IMR-90 (cell line): ENCODE measurements at regions not wholly inside any gene's neighbourhood (a gene's known extent, or its start where the extent isn't known, plus 50 kb on each side); places are given as distances from the start of the nearest gene placed in this dataset.
"Not testable (repeated sequence)": the region's sequence is repeated elsewhere in the genome, so short reads cannot be mapped to it uniquely, and the experiment has no call there.

ENCODE experiments used
- ATAC-seq: fragments of 200-7000 bp; cut with Tn5 transposase; 2 replicates; pipeline ENCODE4 v1.9.1; 2020; ENCODE audit warnings: low read depth, mild to moderate bottlenecking, moderate library complexity
- BruUV-seq: library from RNA; stranded (reverse); fragments of 400-500 nt; replicated peaks from 2 replicates; lab custom pipeline; 2021; lab: Mats Ljungman, UMichigan
- CTCF ChIA-PET: fragments of 300-600 bp; formaldehyde crosslinking; extraction: SDS; loops from one replicate; lab custom pipeline; 2021; ENCODE audit warnings: antibody characterized with exemption; lab: Yijun Ruan, JAX
- POLR2A ChIA-PET: fragments of 300-600 bp; sonication (Branson Sonifier 250); formaldehyde crosslinking; loops from one replicate; lab custom pipeline; 2022; ENCODE audit warnings: antibody characterized with exemption; ENCODE audit not compliant: unreplicated experiment; lab: Charles Lee
- DNase-seq: peaks from one replicate; pipeline ENCODE4 v3.0.0; 2013
- H2AFZ ChIP-seq: replicated peaks from 2 replicates; pipeline ENCODE3; 2013; ENCODE audit warnings: low read length, mild to moderate bottlenecking; ENCODE audit not compliant: poor library complexity
- H2AK5ac ChIP-seq: 2 replicates; pipeline ENCODE4 v1.6.1; 2013; ENCODE audit warnings: low read depth, low read length, inconsistent platforms
- H2AK9ac ChIP-seq: replicated peaks from 2 replicates; pipeline ENCODE3; 2013; ENCODE audit warnings: mild to moderate bottlenecking, low read depth, low read length, moderate library complexity; ENCODE audit not compliant: poor library complexity
- H2BK120ac ChIP-seq: 2 replicates; pipeline ENCODE4 v1.6.1; 2013; ENCODE audit warnings: low read depth, low read length, inconsistent platforms
- H2BK15ac ChIP-seq: 3 replicates; pipeline ENCODE4 v1.6.1; 2013; ENCODE audit warnings: low read depth, low read length, inconsistent platforms
- H2BK20ac ChIP-seq: 2 replicates; pipeline ENCODE4 v1.6.1; 2013; ENCODE audit warnings: low read depth, mild to moderate bottlenecking, inconsistent platforms, low read length, moderate library complexity
- H2BK5ac ChIP-seq: 2 replicates; pipeline ENCODE4 v1.6.1; 2013; ENCODE audit warnings: mild to moderate bottlenecking, low read depth, low read length, inconsistent platforms; ENCODE audit not compliant: poor library complexity, severe bottlenecking
- H3K14ac ChIP-seq: replicated peaks from 2 replicates; pipeline ENCODE4 v1.6.1; 2013; ENCODE audit warnings: low read depth, low read length, inconsistent platforms
- H3K18ac ChIP-seq: 2 replicates; pipeline ENCODE4 v1.6.1; 2013; ENCODE audit warnings: low read depth, low read length, control low read depth
- H3K23ac ChIP-seq: 2 replicates; pipeline ENCODE4 v1.6.1; 2013; ENCODE audit warnings: low read depth, low read length, inconsistent platforms
- H3K27ac ChIP-seq: 2 replicates; pipeline ENCODE4 v1.5.1; 2013; ENCODE audit warnings: mild to moderate bottlenecking, control low read depth, low read length; ENCODE audit not compliant: insufficient read depth
- H3K27me3 ChIP-seq: 2 replicates; pipeline ENCODE4 v1.6.1; 2013; ENCODE audit warnings: low read length; ENCODE audit not compliant: control insufficient read depth, insufficient read depth
- H3K36me3 ChIP-seq: 2 replicates; pipeline ENCODE4 v1.6.1; 2013; ENCODE audit warnings: low read length, mixed read lengths; ENCODE audit not compliant: control insufficient read depth, insufficient read depth
- H3K4ac ChIP-seq: 2 replicates; pipeline ENCODE4 v1.6.1; 2013; ENCODE audit warnings: low read depth, low read length, inconsistent platforms
- H3K4me1 ChIP-seq: 2 replicates; pipeline ENCODE4 v1.6.1; 2013; ENCODE audit warnings: low read length, mixed read lengths; ENCODE audit not compliant: control insufficient read depth, insufficient read depth
- H3K4me2 ChIP-seq: 2 replicates; pipeline ENCODE4 v1.6.1; 2013; ENCODE audit warnings: low read depth, mild to moderate bottlenecking, control low read depth, low read length, moderate library complexity
- H3K4me3 ChIP-seq: 2 replicates; pipeline ENCODE4 v1.5.1; 2013; ENCODE audit warnings: low read depth, mild to moderate bottlenecking, control low read depth, low read length, moderate library complexity; ENCODE audit not compliant: insufficient read depth
- H3K56ac ChIP-seq: 2 replicates; pipeline ENCODE4 v1.6.1; 2013; ENCODE audit warnings: low read length, inconsistent platforms; ENCODE audit not compliant: insufficient read depth; ENCODE audit errors: extremely low read depth
- H3K79me1 ChIP-seq, 2 experiments: 2 replicates each; pipeline ENCODE4 v1.6.1; 2013; ENCODE audit warnings: low read length in 2 of 2, inconsistent platforms in 1 of 2, low read depth in 1 of 2
- H3K9ac ChIP-seq: 2 replicates; pipeline ENCODE4 v1.6.1; 2013; ENCODE audit warnings: low read depth, low read length, control low read depth
- H3K9me1 ChIP-seq: 2 replicates; pipeline ENCODE4 v1.6.1; 2013; ENCODE audit warnings: low read length, inconsistent platforms; ENCODE audit not compliant: insufficient read depth
- H3K9me3 ChIP-seq: 2 replicates; pipeline ENCODE4 v1.6.1; 2013; ENCODE audit warnings: low read length; ENCODE audit not compliant: control insufficient read depth, insufficient read depth
- H4K20me1 ChIP-seq: 2 replicates; pipeline ENCODE4 v1.6.1; 2013; ENCODE audit warnings: low read length, inconsistent platforms; ENCODE audit not compliant: insufficient read depth
- H4K5ac ChIP-seq: 2 replicates; pipeline ENCODE4 v1.6.1; 2013; ENCODE audit warnings: mild to moderate bottlenecking, low read depth, low read length, control low read depth
- H4K8ac ChIP-seq, 2 experiments: 2 replicates each; pipeline ENCODE4 v1.6.1; 2013; ENCODE audit warnings: low read depth in 2 of 2, low read length in 2 of 2, control low read depth in 1 of 2, inconsistent platforms in 1 of 2
- H4K91ac ChIP-seq: 2 replicates; pipeline ENCODE4 v1.6.1; 2013; ENCODE audit warnings: low read depth, low read length, inconsistent platforms; ENCODE audit not compliant: insufficient read depth
- WGBS, 2 experiments: methylation state at CpG; one replicate each; pipeline versions ENCODE4 v1.1.5 to v1.1.7; 2013; ENCODE audit warnings: missing lambda C conversion rate in 2 of 2; ENCODE audit not compliant: insufficient read length in 1 of 2; ENCODE audit errors: extremely low coverage in 2 of 2; 5-methylcytosine and 5-hydroxymethylcytosine counted together
- dilution Hi-C: fragments of 300-500 bp; cut with HindIII; formaldehyde crosslinking; loops from one replicate; pipeline ENCODE4 v1.14.3; 2018; ENCODE audit warnings: low sequenced_read_pairs; ENCODE audit not compliant: unreplicated experiment
- in situ Hi-C: fragments of 300-500 bp; cut with MboI; formaldehyde crosslinking; loops from 3 replicates; pipeline ENCODE4 v1.14.3; 2019; ENCODE audit warnings: low sequenced_read_pairs, inconsistent platforms, mixed read lengths
- intact Hi-C: fragments of 100-400 bp; cut with micrococcal nuclease; formaldehyde crosslinking; loops from 2 replicates; pipeline ENCODE4 v1.10.0; 2022

- H2AK5ac ChIP-seq, H3K23ac ChIP-seq, POLR2A ChIA-PET, H3K18ac ChIP-seq, H3K9ac ChIP-seq, H3K4me2 ChIP-seq, H4K5ac ChIP-seq, H3K14ac ChIP-seq, DNase-seq, ATAC-seq, H2BK15ac ChIP-seq, H2BK5ac ChIP-seq, H4K8ac ChIP-seq, H3K4me3 ChIP-seq, in situ Hi-C loops, H3K27me3 ChIP-seq, BruUV-seq, dilution Hi-C loops, H2AK9ac ChIP-seq, H4K20me1 ChIP-seq, H2BK120ac ChIP-seq, H4K91ac ChIP-seq, H3K36me3 ChIP-seq, H2AFZ ChIP-seq, H3K4ac ChIP-seq, H3K56ac ChIP-seq, intact Hi-C loops, H3K9me1 ChIP-seq, H3K9me3 ChIP-seq, CTCF ChIA-PET, H3K4me1 ChIP-seq, H3K27ac ChIP-seq, H3K79me1 ChIP-seq, H2BK20ac ChIP-seq: not testable (repeated sequence)
- 11% methylated on average over 6 of the region's 21 CpGs; no CpG with 5 or more reads in 1 of the 2 experiments for WGBS, 2 experiments
Observed at GRCh38 chr5:1710091-1710490, 89.5 kb downstream of the MRPL36 start.
